HFFc6 (cell line): ENCODE measurements at regions not wholly inside any gene's neighbourhood (a gene's known extent, or its start where the extent isn't known, plus 50 kb on each side); places are given as distances from the start of the nearest gene placed in this dataset.
A peak's percentile ranks its signal among the peaks of the same experiment; 100 is the strongest.

Experiments used
- DNase-seq: peaks from one replicate; pipeline ENCODE4 v3.0.0-alpha.2; 2018
- H3K27ac Mint-ChIP-seq: 2 replicates; pipeline ENCODE4 v1.8.0; 2020; ENCODE audit warnings: mild to moderate bottlenecking, mixed read lengths
- H3K27me3 Mint-ChIP-seq: 2 replicates; pipeline ENCODE4 v1.8.0; 2021; ENCODE audit warnings: mild to moderate bottlenecking, moderate library complexity, mixed read lengths; ENCODE audit not compliant: insufficient read depth
- H3K36me3 Mint-ChIP-seq: 2 replicates; pipeline ENCODE4 v1.8.0; 2021; ENCODE audit warnings: low read depth, mixed read lengths
- H3K4me1 Mint-ChIP-seq: 2 replicates; pipeline ENCODE4 v1.8.0; 2020; ENCODE audit warnings: low read depth, mixed read lengths
- H3K4me3 Mint-ChIP-seq: 2 replicates; pipeline ENCODE4 v1.8.0; 2020; ENCODE audit warnings: mild to moderate bottlenecking, moderate library complexity, mixed read lengths
- H3K9me3 Mint-ChIP-seq: 2 replicates; pipeline ENCODE4 v1.8.0; 2020; ENCODE audit warnings: mild to moderate bottlenecking, mixed read lengths
- CTCF ChIP-seq: fragments of 200-600 bp; sonication (generic); IDR thresholded peaks from 2 replicates; pipeline ENCODE4 v1.5.0; 2021; ENCODE audit warnings: antibody characterized with exemption, mild to moderate bottlenecking

- Mint-ChIP-seq H3K27ac (no peak overlapping the region), H3K4me1 (no peaks in the 10 kb centered on the region; the same call in 1 of the 2 replicates), H3K36me3 (peaks cover 5% of the 10 kb centered on the region), H3K4me3 (no peak overlapping the region), H3K9me3 (no peaks in the 10 kb centered on the region), H3K27me3 (no peaks in the 10 kb centered on the region)
- no peak for DNase-seq
- no peak for TF ChIP-seq CTCF
Measured at GRCh38 chr10:106493226-106493625, 671.3 kb downstream of the SORCS1 start.

- Mint-ChIP-seq H3K36me3 (peaks cover 5% of the 10 kb centered on the region), H3K9me3 (no peaks in the 10 kb centered on the region), H3K4me1 (no peaks in the 10 kb centered on the region; the same call in 1 of the 2 replicates), H3K4me3 (no peak overlapping the region), H3K27me3 (no peaks in the 10 kb centered on the region), H3K27ac (no peak overlapping the region)
- DNase-seq = no peak
- no peak for TF ChIP-seq CTCF
Measured at GRCh38 chr10:106487726-106488125, 676.8 kb downstream of the SORCS1 start.

GRCh38 chr10:106481598-106482275 lies 682.8 kb downstream of the SORCS1 start:
- H3K27me3 Mint-ChIP-seq = no peaks in the 10 kb centered on the region; the same call in 1 of the 2 replicates
- no peak overlapping the region for H3K27ac Mint-ChIP-seq
- DNase-seq = no peak
- no peaks in the 10 kb centered on the region for H3K36me3 Mint-ChIP-seq
- no peaks in the 10 kb centered on the region for H3K9me3 Mint-ChIP-seq
- H3K4me3 Mint-ChIP-seq = no peak overlapping the region
- no peak for TF ChIP-seq CTCF
- H3K4me1 Mint-ChIP-seq = no peaks in the 10 kb centered on the region

GRCh38 chr10:106479636-106480035 lies 684.9 kb downstream of the SORCS1 start:
- Mint-ChIP-seq H3K4me1 (peaks cover 5% of the 10 kb centered on the region; the same call in 1 of the 2 replicates), H3K27ac (no peak overlapping the region), H3K9me3 (no peaks in the 10 kb centered on the region), H3K36me3 (no peaks in the 10 kb centered on the region), H3K27me3 (no peaks in the 10 kb centered on the region; the same call in 1 of the 2 replicates), H3K4me3 (no peak overlapping the region)
- no peak for TF ChIP-seq CTCF
- DNase-seq = no peak

GRCh38 chr10:106474876-106475275 lies 689.6 kb downstream of the SORCS1 start:
- no peak for TF ChIP-seq CTCF
- no peak overlapping the region for H3K27ac Mint-ChIP-seq
- H3K4me1 Mint-ChIP-seq = peaks cover 12% of the 10 kb centered on the region; the same call in 1 of the 2 replicates
- no peaks in the 10 kb centered on the region for H3K9me3 Mint-ChIP-seq
- H3K27me3 Mint-ChIP-seq = no peaks in the 10 kb centered on the region
- DNase-seq = peak; percentile 2
- H3K4me3 Mint-ChIP-seq = no peak overlapping the region
- no peaks in the 10 kb centered on the region for H3K36me3 Mint-ChIP-seq
